GM19397 (cell line): ENCODE measurements at regions not wholly inside any gene's neighbourhood (a gene's known extent, or its start where the extent isn't known, plus 50 kb on each side); places are given as distances from the start of the nearest gene placed in this dataset.

Experiments used
- ATAC-seq: cut with Tn5 transposase; IDR thresholded peaks from one replicate; pipeline ENCODE4 v1.9.1; 2021; ENCODE audit warnings: mild to moderate bottlenecking, moderate library complexity; ENCODE audit not compliant: unreplicated experiment

DNA sequence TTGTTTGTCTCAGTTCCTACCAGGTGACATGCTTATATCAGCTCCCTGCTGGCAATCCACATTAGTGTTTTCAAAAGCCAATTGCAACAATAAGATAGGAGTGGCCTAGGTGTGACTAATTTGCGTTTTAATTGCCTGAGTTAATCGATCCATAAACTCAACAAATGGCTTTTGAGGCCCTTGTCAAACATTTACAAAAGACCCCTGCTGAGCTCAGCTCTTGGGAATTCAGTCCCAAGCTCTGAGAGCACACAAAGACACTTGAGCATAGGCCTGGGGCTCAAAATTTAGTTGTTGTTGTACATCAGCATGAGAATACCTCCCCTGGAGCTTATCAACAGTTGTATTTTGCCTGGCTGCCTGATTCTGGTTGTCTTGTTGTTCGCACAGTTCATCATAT, 1134.4 kb upstream of the TSPY4 start:
- no peak for ATAC-seq

DNA sequence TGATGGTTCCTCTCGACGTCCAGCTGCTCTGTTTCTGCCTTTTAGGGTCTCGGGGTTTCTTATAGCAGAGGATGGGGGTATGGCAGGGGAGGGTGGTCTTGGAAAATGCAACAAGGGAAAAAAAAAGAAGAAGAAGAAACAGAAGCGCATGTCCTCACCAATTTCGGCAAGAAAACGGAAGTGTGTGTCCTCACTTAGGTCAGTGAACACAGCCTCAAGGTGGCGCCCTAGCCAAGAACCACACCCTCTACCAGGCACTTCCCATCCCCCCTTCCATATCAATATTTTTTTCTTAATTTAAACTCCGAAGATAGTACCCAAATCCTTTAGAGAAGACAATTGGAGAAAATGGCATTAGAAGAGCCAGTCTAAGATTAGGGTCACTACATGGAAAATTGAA, 1096.1 kb upstream of the TSPY4 start:
- ATAC-seq, result no peak

DNA sequence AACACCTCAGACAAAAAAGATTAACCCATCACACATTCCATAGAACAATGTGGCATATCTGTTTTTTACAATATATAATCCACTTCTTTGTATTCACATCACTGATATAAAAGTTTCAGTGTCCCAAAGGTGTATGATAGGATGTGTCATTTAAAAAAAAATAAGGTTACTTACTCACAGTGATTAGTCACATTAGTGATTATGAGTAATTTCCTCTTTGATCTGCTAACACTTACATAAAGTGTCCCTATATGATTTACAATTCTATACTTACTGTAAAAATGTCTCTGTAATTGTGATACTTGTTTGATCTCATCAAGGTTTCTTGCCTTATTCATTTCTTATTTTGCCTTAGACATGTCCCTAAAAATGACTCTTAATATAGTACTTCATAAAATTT, 1063.5 kb upstream of the TSPY4 start:
- ATAC-seq, result no peak

DNA sequence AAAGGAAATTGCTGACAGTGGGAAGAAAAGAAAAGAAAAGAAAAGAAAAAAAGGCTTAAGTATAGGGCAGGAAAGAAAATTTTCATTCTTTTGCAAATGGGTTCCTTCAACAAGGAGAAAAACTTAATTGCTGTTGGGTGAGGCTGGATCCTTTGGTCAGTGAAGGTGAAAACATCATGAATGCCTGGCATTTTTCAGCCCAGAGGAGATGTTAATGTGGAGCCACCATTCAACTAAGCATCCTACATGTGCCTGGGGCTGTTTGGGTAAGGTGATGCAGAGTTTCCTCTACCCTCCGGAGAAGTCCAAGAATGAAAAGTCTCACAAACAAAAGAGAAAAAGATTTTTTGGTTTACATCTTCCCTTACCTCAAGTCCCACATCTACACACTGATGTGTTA, 1032.2 kb upstream of the TSPY4 start:
- no peak for ATAC-seq

DNA sequence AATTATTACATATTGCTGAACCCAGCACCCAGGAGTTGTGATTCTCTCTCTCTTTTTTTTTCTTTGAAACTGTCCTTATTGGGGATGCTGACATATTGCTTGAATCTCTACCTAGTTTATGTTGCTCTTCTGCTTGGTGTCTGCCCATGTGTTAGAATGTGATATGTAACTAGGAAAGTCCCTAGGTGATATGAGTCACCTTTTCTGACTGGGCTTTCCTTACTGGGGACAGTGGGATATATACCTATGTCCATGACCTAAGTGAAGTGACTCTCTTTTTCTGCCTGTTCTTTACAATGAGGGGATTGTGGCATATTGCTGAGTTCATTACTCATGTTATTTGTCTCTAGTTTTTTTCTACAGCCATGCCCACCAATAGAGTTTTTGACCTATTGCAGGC, 1013.2 kb upstream of the TSPY4 start:
- no peak for ATAC-seq

DNA sequence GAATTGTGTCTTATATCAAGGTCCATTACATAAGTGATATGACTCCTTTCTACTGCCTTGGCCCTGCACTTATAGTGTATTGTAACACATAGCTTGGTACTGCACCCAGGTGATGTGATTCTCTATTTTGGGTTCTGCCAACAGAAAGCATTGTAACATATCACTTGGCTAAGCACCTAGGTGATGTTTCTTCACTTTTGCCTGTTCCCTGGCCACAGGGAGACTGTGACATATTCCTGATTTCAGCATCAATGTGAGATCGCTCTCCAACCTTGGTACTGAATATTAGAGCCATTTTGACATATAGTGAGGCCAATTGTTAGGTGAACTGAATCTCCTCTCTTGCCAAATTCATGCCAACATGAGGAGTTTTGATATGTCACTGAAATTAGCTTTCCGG, 1010.3 kb upstream of the TSPY4 start:
- ATAC-seq, result no peak

DNA sequence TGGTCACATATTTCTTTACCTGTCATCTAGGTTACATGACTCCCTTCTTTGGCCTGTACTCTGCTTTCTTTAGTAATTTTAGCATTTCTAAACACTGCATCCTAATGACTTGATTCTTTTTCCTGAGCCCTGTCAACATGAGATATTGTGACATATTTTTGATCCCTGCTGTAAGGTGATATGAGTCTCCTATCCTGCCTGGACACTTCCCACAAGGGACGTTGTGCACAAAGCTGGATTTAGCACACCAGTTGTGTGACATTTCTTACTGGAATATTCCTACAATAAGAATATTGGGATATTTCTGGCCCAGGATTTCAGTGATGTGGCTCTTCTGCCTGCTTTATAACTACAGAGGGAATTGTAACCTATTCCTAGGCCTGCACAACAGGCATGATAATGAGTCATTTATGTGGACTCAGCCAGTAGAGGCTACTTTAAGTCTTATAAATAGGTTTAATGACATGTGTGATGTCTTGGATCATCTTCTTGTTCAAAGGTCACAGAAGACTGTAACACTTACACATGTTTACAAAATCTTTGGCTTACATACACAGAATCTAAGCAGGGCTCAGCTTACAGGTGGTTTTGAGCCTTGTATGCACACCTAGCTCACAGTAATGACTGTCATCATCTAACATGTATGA, 1009.4 kb upstream of the TSPY4 start:
- ATAC-seq, result no peak

DNA sequence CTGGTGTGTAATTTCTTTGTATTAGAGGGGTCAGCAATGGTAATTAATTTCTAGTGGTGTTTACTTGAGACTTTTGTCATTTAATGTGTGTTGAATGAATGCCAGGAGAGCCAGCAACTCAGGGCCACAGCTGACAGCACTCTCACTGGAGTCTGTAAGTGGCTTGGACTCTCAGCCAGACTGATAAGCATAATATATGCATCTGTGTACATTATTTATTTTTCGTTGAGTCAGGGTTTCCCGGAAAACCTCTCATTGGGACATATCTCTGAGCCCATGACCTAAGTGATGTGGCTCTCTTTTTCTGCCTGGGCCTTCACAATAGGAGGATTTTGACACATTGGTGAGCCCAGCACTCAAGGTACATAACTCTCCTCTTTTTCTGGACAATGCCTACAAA, 1007.8 kb upstream of the TSPY4 start:
- ATAC-seq, result no peak

DNA sequence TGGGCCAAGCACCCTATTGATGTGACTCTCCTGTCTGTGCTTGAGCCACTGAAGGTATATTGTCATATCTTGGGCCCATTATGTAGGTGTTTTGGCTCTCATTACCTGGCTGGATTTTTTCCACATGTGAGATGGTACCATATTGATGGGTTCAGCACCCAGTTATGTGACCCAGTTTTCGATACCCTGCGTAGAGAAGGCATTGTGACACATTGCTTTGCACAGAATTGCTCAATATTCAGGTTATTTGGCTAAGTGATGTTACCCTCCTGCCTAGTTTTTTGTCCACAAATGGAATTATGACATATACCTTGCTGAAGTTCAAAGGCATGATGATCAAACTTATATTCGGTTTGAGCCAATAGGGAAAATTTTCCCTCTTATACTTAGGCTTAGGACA, 1007.3 kb upstream of the TSPY4 start:
- no peak for ATAC-seq

DNA sequence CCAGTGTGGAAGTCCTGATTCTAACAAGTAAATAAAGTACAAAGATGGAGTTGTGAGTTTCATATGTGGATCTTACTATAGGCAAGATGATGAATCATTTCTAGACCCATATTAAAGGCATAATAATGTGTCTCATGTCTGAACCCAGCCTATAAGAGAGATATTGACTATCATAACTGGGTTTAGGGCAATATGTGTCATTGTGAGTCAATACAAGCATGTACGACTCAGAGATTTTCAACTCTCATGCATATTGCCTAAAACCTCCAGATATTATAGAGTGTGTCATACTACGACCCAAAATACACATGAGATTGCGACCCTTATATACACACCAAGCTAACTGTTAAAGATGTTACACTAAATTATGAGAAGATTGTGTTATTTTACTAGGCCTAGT, 1003.9 kb upstream of the TSPY4 start:
- ATAC-seq, result no peak

DNA sequence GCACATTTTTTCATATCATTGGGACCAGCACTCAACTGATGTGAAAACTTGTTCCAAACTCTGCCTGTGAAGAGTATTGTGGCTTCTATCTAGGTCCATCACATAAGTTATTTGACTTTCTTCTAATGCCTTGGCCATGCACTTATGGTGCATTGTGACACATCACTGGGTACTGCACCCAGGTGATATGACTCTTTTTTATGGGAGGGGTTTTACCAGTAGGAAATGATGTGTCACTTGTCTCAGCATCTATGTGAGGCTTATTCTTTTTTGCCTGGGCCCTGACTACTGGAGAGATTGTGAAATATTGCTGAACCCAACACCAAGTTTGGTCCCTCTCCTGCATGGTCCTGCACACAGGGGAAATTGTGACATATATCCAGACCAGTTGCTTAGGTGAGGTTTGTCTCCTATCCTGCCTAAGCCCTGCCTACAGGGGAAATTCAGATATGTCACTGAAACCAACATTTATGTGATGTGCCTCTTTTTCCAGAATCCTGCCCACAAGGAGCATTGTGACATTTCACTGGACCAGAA, 1001.9 kb upstream of the TSPY4 start:
- ATAC-seq, result no peak

DNA sequence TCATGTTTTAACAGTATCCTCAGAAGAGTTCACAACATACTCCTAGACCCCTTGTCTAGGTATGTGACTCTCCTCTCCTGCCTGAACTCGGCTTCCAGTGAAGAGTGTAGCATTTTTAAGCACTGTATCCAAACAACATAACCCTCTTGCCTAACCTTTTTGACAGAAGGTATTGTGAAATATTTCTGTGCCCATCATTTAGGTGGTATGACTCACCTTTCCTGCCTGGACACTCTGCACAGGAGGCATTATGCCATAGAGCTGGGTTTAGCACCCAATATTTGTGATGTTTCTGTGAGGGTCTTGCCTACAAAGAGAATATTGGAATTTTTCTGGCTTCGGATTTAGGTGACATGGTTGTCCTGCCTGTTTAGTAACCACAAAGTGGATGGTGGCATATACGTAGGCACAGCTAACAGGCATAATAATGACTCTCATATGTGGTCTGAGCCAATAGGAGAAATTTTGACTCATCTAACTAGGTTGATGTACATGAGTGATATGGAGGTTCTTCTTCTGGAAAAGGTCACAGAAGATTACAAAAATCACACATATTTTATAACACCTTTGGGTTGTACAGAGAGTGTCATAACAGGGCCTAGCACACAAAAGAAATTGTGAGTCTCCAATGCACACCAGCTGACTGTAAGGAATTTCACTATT, 1001.0 kb upstream of the TSPY4 start:
- no peak for ATAC-seq

DNA sequence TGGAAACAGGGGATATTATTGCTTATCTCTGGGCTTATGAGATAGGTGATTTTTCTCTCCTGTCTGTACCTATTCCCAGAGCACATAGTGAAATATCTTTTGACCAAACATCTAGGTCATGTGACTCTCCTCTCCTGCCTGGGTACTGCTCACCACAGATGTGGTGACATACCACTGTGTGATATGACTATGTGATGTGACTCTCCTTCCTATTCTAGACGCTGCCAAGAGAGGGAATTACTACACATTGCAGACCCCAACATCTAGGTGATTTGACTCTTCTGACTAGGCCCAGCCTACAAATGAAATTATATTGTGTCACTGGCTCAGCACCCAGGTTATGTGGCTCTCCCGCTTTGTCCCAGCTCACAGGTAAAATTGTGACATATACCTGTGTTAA, 996.3 kb upstream of the TSPY4 start:
- no peak for ATAC-seq

DNA sequence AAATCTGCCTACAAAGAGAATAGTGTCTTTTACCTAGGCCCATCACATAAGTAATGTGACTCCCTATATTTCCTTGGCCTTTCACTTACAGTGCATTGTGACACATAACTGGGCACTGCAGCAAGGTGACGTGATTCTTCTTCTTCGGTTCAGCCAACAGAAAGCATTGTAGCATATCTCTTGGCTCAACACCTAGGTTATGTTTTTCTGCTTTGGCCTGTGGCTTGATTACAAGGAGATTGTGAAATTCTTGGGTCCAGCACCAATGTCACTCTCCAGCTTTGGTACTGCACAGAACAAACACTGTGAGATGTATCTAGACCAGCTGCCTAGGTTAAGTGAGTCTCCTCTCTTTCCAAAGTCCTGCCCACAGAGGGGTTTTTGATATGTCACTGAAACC, 995.1 kb upstream of the TSPY4 start:
- no peak for ATAC-seq

DNA sequence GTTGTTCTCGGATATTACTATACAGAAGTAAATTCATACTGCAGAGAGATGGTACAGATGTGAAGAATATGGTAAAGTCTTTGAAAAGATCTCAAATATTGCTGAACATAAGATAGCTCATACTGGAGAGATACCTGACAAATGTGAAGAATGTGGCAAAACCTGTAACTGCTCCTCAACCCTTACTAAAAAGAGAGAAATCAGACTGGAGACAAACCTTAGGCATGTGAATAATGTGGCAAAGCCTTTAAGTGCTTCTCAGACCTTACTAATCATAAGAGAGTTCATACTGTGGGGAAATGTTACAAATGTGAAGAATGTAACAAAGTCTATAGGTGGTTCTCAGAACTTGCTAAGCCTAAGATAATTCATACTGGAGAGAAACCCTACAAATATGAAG, 986.0 kb upstream of the TSPY4 start:
- no peak for ATAC-seq

DNA sequence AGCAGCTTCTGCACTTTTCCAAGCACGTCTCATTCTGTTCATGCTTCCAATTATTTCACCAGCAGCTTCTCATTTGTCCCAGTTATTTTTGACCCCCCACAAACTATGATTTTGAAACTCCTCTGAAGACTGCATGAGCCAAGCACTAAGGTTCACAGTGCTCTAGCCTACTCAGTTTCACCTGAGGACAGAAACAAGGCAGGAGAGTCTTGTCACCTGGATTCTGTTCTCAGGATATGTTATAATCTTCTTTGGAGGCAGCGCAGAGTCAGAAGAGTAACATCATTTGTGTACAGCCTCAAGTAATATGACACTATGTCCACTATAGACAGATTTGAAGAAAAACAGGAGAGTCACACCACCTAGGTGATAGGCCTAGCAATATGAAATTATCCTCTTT, 985.1 kb upstream of the TSPY4 start:
- ATAC-seq, result no peak

DNA sequence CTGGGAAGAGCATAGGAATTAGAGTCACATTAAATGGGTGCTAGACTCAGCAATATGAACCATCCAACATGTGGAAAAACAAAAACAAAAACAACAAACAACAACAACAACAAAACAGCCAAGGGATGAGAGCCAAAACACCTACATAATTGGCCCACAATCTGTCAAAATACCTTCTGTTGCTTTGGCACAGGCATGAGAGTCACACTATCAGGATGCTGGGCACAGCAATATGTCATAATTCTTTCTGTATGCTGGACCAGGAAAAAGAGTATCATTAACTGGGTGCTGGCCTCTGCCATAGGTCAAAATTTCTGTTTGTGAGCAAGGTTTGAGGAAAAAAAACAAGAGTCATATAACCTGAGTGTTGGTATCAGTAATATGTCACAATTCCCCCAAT, 979.1 kb upstream of the TSPY4 start:
- ATAC-seq, result no peak

DNA sequence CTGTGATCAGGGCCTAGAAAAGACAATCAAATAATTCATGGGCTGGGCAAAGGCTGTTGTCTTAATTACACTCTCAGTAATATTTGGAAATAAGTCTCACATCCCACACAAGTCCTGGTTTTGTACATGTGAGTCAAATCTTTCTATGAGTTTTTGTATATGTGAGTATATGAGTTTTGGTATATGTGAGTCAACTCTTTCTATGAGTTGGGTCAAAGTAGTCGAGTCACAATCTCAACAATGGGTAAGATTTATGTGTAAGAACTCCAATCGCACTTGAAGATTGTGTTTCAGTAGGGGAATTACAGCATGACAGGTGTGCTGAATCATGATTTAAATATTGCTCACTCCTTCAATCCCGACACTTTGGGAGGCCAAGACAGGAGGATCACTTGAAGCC, 975.5 kb upstream of the TSPY4 start:
- no peak for ATAC-seq

DNA sequence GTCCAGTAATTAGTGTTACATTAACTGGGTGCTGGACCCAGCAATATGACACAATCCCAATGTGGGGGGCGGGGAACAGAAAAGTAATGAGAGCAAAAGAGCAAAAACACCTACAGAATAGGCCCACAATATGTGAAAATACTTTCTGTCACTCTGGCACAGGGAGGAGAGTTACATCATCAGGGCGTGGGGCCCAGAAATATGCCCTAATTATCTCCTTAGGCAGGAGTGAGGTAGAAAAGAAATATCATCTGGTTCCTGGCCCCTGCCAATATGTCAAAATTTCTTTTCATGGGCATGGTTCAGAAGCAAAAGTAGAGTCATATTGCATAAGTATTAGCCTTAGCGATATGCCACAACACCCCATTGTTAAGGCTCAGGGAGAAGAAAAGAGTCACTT, 959.8 kb upstream of the TSPY4 start:
- ATAC-seq, result no peak

DNA sequence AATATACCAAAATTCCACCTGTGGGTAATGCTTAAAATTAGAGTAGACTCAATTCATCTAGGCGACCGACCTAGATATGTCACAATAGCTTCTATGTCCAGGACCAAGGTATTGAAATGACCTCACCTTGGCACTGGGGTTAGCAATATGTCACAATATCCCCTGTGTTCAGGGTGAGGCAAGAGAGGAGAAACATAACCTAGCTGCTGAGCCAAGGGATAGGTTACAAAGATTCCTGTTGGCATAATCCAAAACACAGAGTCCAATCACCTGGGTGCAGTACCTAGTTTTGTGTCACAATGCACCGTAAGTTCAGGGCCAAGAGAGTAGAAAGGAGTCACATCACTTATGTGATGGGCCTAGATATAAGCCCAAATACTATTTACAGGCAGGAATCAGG, 957.5 kb upstream of the TSPY4 start:
- ATAC-seq, result no peak

DNA sequence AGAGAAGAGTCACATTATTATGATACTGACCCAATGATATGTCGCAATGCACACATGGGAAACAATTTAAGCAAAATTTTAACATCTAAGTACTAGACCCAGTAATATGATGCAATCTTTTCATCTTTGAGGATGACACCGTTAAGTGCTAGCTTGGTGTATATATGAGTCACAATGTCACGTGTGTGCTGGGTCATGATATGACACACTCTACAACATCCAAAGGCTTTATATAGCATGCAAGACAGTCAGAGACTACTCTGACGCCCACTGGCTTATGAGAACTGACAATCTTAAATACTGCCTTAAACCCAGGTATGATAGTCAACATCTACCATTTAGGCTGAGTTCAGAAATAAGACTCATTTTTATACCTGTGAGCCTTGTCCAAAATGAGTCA, 955.8 kb upstream of the TSPY4 start:
- no peak for ATAC-seq

DNA sequence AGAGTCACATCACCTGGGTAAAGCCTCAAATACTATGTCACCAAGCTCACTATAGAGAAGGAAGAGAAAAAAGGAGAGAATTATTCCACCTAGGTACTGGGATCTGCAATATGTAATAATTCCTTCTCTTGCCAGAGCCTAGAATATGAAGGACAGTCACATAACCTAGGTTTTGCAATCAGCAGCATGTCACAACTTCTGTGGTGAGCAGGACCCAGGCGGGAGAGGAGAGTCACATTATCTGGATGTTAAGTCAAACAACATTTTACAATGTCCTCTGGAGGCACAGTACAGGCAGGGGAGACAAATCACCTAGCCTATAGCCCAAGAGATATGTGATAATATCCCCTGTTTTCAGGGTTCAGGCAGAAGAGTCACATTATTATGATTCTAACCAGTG, 951.2 kb upstream of the TSPY4 start:
- no peak for ATAC-seq

DNA sequence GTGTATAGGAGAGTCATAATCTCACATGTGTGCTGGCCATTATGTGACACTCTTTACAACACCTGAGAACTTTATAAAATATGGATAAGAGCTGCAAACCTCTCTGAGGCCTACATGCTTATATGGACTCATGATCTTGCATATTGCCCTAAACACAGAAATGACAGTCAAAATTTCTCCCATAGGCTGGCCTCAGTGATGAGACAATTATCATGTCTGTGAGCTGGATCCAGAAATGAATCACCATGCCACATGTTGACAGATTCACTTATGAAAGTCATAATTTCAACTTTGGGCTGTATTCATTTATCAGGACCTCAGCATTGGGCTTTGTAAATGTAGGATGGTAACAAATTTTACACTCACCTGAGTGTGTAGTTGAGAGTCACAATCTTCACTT, 948.8 kb upstream of the TSPY4 start:
- ATAC-seq, result no peak
